NCI-H446 treated with DMSO at 0.1 percent for 48 hours (cell line): ENCODE measurements at regions not wholly inside any gene's neighbourhood (a gene's known extent, or its start where the extent isn't known, plus 50 kb on each side); places are given as distances from the start of the nearest gene placed in this dataset.

Source experiments
- DNase-seq: peaks from one replicate; lab custom pipeline; 2025; lab: John Stamatoyannopoulos, UW

- no peak for DNase-seq
Observed at GRCh38 chr9:129284607-129285291, 106.7 kb upstream of the IER5L start.

- DNase-seq, result no peak
Observed at GRCh38 chr9:129283705-129284606, 105.9 kb upstream of the IER5L start.

- no peak for DNase-seq
Observed at GRCh38 chr9:129283291-129283691, 105.2 kb upstream of the IER5L start.

- DNase-seq, result no peak
Observed at GRCh38 chr9:129282731-129283211, 104.7 kb upstream of the IER5L start.

- no peak for DNase-seq
Observed at GRCh38 chr9:129282272-129282671, 104.2 kb upstream of the IER5L start.

- no peak for DNase-seq
Observed at GRCh38 chr9:129281506-129282145, 103.6 kb upstream of the IER5L start.

- no peak for DNase-seq
Observed at GRCh38 chr9:129280623-129281271, 102.7 kb upstream of the IER5L start.

GRCh38 chr9:129280236-129280622, 102.2 kb upstream of the IER5L start:
- no peak for DNase-seq

- DNase-seq, result no peak
Observed at GRCh38 chr9:129278391-129279237, 100.6 kb upstream of the IER5L start.

GRCh38 chr9:129276486-129277230, 98.6 kb upstream of the IER5L start:
- DNase-seq, result no peak

- DNase-seq, result no peak
Observed at GRCh38 chr9:129275626-129276247, 97.7 kb upstream of the IER5L start.

GRCh38 chr9:129273941-129274684, 96.1 kb upstream of the IER5L start:
- no peak for DNase-seq

- DNase-seq, result no peak
Observed at GRCh38 chr9:129273136-129273895, 95.3 kb upstream of the IER5L start.

- no peak for DNase-seq
Observed at GRCh38 chr9:129272348-129273025, 94.4 kb upstream of the IER5L start.

GRCh38 chr9:129270903-129271431, 92.9 kb upstream of the IER5L start:
- DNase-seq, result no peak

- no peak for DNase-seq
Observed at GRCh38 chr9:129270205-129270604, 92.1 kb upstream of the IER5L start.

- DNase-seq, result no peak
Observed at GRCh38 chr9:129267141-129267540, 89.1 kb upstream of the IER5L start.

GRCh38 chr9:129266536-129266935, 88.5 kb upstream of the IER5L start:
- DNase-seq, result no peak
